GM21526 (cell line): ENCODE measurements at regions not wholly inside any gene's neighbourhood (a gene's known extent, or its start where the extent isn't known, plus 50 kb on each side); places are given as distances from the start of the nearest gene placed in this dataset.
"Not testable (repeated sequence)": the region's sequence is repeated elsewhere in the genome, so short reads cannot be mapped to it uniquely, and the experiment has no call there.

ENCODE experiments used
- ATAC-seq: cut with Tn5 transposase; IDR thresholded peaks from one replicate; pipeline ENCODE4 v1.9.1; 2021; ENCODE audit warnings: moderate library complexity; ENCODE audit not compliant: unreplicated experiment, low FRiP score

- ATAC-seq, result no peak
Measured at GRCh38 chr13:23947893-23948292, 50.6 kb upstream of the C1QTNF9B start.

GRCh38 chr13:23949200-23949599 lies 51.9 kb upstream of the C1QTNF9B start:
- no peak for ATAC-seq

- no peak for ATAC-seq
Measured at GRCh38 chr13:23949736-23950135, 52.4 kb upstream of the C1QTNF9B start.

DNA sequence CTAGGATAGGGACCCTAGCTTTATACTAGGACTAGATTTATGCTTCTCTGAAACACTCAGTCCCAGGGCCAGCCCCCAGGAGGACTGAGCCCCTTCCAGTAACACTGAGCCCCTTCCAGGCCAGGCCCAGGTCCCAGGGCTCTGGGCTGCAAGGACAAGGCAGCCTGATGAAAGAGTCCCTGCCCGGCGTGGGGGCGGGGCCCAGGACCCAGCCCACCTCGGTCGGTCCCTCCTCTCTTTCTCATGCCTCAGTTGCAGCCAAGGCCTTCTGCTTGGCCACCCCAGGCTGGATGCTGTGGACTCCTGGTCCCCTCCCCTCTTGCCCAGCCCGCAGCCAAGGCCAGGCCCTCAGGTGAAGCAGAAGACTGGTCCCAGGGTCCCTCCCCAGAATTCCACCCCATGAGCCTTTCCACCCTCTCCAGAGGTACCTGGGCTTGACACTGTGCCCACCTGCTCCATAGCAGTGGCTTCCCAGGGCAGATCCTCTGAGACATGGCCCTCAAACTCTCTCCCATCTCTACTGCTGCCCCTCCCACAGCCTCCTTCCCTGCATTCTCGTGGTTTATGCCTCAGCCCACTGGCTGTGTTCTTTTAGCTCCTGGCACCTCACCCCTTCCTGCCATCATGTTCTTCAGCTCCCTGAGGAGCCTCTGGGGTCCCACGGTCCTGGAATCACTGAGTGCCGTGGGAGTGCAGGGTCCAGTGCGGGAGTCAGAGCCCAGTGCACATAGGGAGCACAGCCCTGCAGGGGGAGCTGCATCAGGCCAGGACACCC lies 53.6 kb upstream of the C1QTNF9B start:
- ATAC-seq, result no peak

DNA sequence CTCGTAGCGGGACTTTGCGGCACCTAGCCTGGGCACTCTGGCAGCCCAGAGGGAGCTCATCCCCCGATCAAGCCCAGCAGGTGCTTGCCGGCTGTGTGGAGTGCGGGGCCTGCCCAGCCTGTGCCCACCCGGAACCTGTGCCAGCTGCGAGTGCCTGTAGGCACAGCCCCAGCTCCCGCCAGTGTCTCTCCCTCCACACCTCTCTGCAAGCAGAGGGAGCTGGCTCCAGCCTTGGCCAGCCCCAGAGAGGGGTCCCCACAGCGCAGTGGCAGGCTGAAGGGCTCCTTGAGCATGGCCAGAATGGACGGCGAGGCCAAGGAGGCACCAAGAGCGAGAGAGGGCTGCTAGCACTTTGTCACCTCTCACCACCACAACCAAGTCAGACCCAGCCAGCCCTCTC lies 55.5 kb upstream of the C1QTNF9B start:
- ATAC-seq, result no peak

DNA sequence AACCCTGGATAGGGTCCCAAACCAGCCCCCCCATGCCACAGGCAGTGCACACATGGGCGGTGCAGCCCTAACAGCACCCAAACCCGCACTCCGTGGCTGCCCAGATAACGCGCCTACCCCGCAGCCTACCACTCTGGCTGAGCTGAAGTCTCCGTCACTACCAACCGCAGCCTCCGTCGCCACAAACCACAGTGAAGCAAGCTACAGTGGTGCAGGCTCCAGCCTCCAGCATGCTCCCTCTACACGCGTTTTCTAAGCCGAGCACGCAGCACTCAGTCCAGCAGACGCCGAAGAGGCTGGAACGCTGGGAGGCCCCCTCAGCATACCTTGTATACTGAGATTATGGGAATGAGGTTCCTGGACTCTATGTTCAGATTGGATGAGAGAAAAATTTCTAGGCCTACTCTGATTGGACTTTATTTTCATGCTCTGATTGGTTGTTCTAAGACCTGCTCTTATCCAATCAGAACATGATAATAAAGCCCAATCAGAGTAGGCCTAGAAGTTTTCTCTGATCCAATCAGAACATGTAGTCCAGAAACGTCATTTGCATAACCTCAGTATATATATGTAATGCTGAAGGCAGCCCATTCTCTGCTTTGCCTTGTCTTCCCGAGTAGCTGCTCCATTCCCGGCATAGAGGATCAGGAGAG lies 56.7 kb upstream of the C1QTNF9B start:
- ATAC-seq, result no peak

DNA sequence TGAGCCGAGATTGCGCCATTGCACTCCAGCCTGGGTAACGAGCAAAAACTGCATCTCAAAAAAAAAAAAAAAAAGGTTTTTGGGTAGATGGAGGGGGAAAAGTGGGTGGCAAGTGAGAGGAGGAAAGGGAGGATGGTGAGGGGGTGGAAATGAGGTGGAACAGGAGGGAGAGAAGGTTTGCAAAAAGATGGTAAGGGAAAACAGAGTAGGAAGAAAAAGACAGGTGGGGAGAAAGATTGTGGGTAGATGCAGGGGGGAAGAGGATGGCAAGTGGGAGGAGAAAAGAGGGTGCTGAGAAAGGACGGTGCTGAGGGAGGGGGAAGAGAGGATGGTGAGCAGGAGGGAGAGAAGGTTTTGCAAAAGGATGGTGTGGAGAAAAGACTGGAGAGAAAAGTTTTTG lies 57.8 kb upstream of the C1QTNF9B start:
- ATAC-seq, result no peak

- ATAC-seq, result no peak
Measured at GRCh38 chr13:23956106-23956505, 58.8 kb upstream of the C1QTNF9B start.

GRCh38 chr13:23957981-23958380 lies 60.7 kb upstream of the C1QTNF9B start:
- ATAC-seq, result no peak

GRCh38 chr13:23959231-23959862 lies 62.0 kb upstream of the C1QTNF9B start:
- ATAC-seq, result no peak

DNA sequence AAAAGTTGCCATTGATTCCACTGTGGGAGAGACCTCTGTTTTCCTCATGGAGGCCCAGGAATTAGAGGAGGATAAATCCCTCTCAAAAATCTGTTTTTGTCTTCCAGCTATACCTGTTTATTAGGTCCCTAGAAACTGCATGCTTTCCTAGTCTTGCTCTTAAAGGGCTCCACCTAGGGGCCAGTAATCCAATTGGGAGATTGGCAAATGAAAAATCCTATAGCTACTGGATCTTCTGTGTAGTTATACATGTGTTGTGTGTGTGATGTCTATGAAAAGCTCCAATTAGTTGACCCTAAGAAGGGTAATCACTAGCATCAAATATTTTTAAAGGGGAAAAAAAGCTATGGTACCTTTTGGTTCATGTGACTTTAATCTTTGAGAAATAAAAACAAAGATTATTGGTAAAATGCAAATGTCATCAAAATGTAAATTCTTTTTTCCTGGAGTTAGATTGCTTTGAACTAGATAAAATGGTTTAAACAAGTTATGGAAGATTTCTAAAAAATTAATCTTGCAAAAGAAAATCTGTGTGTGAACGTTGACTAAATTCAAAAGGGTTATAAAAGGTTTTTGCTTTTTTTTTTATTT lies 63.4 kb upstream of the C1QTNF9B start:
- ATAC-seq, result no peak

DNA sequence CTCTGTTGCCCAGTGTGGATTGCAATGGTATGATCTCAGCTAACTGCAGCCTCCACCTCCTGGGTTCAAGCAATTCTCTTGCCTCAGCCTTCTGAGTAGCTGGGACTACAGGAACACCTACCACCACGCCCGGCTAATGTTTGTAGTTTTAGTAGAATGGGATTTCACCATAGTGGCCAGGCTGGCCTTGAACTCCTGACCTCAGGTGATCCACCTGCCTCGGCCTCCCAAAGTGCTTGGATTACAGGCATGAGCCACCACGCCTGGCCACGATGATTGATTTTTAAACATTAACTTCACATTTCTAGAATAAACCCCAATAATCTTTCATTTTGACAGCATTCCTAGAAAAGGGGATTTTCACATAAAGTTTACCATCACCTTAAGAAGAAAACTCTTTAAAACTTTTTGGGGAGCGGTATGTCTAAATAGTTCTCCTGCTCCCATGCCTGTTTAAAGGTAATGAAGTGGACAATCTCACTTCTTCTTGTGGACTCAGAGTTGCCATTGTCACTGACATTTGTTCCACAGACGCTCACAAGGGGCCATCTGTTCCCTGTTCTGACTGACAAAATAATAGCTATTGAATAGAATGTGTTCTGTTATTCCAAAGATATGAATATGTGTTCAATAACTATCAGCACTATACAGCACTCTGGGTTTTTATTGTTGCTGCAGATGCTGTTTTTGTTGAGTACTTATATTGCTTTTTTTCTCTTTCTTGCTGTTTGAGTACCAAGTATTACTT lies 66.1 kb upstream of the C1QTNF9B start:
- no peak for ATAC-seq

DNA sequence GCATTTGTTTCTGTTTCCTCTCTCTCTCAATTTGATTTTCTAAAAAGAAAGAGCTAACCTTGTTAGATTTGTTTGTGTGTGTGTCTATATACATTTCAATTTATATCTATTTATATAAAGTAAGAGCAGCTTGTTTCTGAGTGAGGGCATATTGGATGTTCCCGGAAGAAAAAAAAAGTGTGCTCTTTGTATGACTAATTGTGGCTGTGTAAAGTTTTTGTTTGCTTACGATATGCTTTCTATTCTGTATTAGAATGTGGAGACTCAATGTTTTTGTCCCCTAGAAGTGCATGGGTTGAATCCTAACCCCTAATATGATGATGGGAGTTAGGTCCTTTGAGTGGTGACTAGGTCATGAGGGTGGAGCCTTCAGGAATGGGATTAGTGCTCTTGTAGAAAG lies 66.6 kb upstream of the C1QTNF9B start:
- ATAC-seq, result no peak

- ATAC-seq, result no peak
Measured at GRCh38 chr13:23965346-23965745, 68.0 kb upstream of the C1QTNF9B start.

DNA sequence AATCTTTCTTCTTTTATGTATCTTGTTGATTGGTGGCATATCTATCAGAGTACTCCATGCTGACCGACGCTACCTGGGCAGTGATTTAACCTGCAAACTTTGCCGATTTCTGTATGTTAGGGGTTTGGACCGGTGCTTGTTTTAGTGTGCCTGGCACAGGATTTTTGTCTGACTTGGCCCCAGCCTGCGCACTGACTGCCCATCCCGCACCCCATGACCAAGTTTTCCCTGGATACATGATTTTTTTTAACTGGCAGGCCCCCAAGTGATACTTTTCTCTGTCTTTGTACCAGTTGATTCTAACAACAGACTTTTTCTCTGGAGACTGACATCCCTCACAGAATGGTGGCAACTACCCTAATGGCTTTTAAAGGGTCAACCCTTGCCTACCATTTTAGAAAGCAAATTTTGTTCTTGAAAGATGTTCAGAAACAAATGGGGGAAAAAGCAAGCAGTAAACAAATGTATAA lies 69.0 kb upstream of the C1QTNF9B start:
- ATAC-seq, result no peak

DNA sequence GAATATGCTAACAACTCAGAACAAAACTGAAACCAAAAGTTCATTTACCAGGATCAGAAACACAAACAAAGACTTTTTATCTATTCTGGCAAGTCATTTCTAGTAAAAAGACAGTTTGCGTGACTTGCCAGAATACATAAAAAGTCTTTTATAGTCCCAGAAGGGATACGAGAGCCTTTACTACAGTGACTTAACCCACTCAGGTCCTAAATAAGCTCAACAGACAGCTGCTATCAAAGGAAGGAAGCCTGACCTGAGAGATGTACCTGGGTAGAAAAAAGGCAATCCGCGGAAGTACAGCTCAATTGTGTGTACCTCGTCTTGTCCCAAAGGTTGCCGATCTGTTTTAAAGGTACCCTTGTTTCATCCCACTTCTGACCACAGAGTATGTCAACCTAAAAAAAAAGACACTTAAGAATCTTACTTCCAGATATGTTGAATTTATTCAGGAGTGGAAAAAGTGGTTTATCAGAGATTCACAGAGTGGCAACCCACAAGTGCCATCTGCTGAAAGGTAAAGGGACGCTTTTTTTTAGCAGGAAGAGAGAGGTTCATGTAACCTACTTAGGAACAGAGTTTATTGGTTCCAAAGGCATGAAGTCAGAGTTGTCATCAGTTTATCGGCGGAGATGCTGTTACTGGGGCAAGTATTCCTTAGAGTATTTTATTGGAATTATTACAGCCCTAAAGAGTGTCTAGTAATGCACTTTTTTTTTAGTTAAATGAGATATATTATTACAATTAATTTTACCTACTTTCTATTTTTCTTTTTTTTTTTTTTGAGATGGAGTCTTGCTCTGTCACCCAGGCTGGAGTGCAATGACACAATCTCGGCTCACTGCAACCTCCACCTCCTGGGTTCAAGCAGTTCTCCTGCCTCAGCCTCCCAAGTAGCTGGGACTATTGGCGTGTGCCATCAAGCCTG lies 69.7 kb upstream of the C1QTNF9B start:
- no peak for ATAC-seq

DNA sequence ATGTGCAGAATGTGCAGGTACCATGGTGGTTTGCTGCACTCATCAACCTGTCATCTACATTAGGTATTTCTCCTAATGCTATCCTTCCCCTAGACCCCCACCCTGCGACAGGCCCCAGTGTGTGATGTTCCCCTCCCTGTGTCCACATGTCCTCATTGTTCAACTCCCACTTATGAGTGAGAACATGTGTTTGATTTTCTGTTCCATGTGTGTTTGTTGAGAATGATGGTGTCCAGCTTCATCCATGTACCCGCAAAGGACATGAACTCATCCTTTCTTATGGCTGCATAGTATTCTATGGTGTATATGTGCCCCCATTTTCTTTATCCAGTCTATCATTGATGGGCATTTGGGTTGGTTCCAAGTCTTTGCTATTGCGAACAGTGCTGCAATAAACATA lies 70.5 kb upstream of the C1QTNF9B start:
- ATAC-seq, result not testable (repeated sequence)

DNA sequence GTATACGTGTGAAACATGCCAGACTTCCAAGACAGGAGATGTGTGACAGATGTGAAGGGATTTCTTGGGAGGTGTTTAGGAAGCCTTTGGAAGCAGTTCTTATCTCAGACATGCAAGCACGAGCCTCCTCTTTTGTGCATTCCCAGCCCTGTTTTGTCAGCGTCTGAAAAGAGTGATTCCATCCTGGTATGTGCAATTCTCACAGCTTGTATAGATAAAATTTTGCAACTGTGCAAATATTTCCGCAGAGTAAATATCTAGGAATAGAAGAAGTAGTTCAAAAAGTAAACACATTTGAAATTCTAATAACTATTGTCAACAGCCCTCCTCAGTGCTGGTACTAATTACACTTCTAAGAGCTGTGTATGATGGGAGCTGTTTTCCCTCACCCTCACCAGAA lies 72.3 kb upstream of the C1QTNF9B start:
- ATAC-seq, result no peak

- no peak for ATAC-seq
Measured at GRCh38 chr13:23979361-23980159, 82.3 kb upstream of the C1QTNF9B start.
